ENCODE measurements at regions not wholly inside any gene's neighbourhood (a gene's known extent, or its start where the extent isn't known, plus 50 kb on each side); places are given as distances from the start of the nearest gene placed in this dataset.

DNA sequence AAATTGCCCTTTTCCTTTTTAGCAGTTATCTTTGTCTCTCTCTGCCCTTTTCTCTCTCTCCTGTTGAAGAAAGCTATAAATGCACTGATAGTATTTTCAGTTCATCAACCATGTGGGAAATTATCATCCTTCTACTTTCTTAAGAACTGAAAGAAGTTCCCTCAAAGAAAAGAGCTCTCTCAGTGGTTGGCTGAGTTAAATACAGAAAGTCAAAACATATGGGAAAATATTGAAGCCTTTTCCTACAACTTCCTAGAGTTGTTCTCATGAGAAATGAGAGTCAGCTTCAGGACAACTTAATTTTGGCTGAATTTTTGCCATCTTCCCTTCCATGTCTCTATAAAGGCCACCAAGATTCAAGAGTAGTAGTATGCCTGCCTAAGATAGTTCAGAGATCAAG lies 96.7 kb downstream of the NFKBIZ start:
- TF ChIP-seq SP1 (IDR thresholded peaks at IDR 0.05) (no peak), FOXK2 (IDR thresholded peaks at IDR 0.05) (no peak), SUZ12 (IDR thresholded peaks at IDR 0.05) (no peak), ARNT (IDR thresholded peaks at IDR 0.05) (no peak), HDGF (IDR thresholded peaks at IDR 0.05; ENCODE audit: borderline replicate concordance) (no peak), L3MBTL2 (conservative IDR thresholded peaks at IDR 0.05) (no peak), CTBP1 (IDR thresholded peaks at IDR 0.05; ENCODE audit: borderline replicate concordance) (no peak), ZNF384 (IDR thresholded peaks at IDR 0.05) (no peak), BHLHE40 (IDR thresholded peaks at IDR 0.05; ENCODE audit: borderline replicate concordance) (no peak)

Data from HEK293T (cell line).